ENCODE measurements at regions not wholly inside any gene's neighbourhood (a gene's known extent, or its start where the extent isn't known, plus 50 kb on each side); places are given as distances from the start of the nearest gene placed in this dataset.

- no peak for DNase-seq
- Histone ChIP-seq H3K27me3 (ENCODE audit: low read depth) (no peaks in the 10 kb centered on the region), H3K4me3 (no peak overlapping the region), H3K27ac (no peak overlapping the region), H3K36me3 (no peaks in the 10 kb centered on the region), H3K9me3 (no peaks in the 10 kb centered on the region), H3K4me1 (no peaks in the 10 kb centered on the region)
- intact Hi-C loops (cut with DNase I) = no loop called here
- ATAC-seq = no peak
- TF ChIP-seq CTCF (IDR thresholded peaks at IDR 0.05) = no peak
Observed at GRCh38 chr21:23718446-23719285, 1888.6 kb downstream of the MRPL39 start.

- DNase-seq (no peak), ATAC-seq (no peak)
- Histone ChIP-seq H3K4me3 (no peak overlapping the region), H3K9me3 (no peaks in the 10 kb centered on the region), H3K36me3 (no peaks in the 10 kb centered on the region), H3K27ac (no peak overlapping the region), H3K4me1 (no peaks in the 10 kb centered on the region), H3K27me3 (ENCODE audit: low read depth) (no peaks in the 10 kb centered on the region)
- TF ChIP-seq CTCF (IDR thresholded peaks at IDR 0.05) = no peak
- intact Hi-C loops (cut with DNase I) = no loop called here
Observed at GRCh38 chr21:23712166-23712565, 1895.1 kb downstream of the MRPL39 start.

GRCh38 chr21:23706431-23706830, 1900.8 kb downstream of the MRPL39 start:
- intact Hi-C loops (cut with DNase I) = no loop called here
- TF ChIP-seq CTCF (IDR thresholded peaks at IDR 0.05) = no peak
- Histone ChIP-seq H3K36me3 (no peaks in the 10 kb centered on the region), H3K9me3 (no peaks in the 10 kb centered on the region), H3K4me3 (no peak overlapping the region), H3K27me3 (ENCODE audit: low read depth) (no peaks in the 10 kb centered on the region), H3K4me1 (no peaks in the 10 kb centered on the region), H3K27ac (no peak overlapping the region)
- ATAC-seq = no peak
- DNase-seq = no peak

GRCh38 chr21:23699402-23699801, 1907.9 kb downstream of the MRPL39 start:
- Histone ChIP-seq H3K9me3 (no peaks in the 10 kb centered on the region), H3K27ac (no peak overlapping the region), H3K4me1 (no peaks in the 10 kb centered on the region), H3K27me3 (ENCODE audit: low read depth) (no peaks in the 10 kb centered on the region), H3K4me3 (no peak overlapping the region), H3K36me3 (no peaks in the 10 kb centered on the region)
- ATAC-seq (no peak), DNase-seq (no peak)
- no peak for TF ChIP-seq CTCF (IDR thresholded peaks at IDR 0.05)
- intact Hi-C loops (cut with DNase I) = no loop called here

- TF ChIP-seq CTCF (IDR thresholded peaks at IDR 0.05) = no peak
- intact Hi-C loops (cut with DNase I) = no loop called here
- Histone ChIP-seq H3K27me3 (ENCODE audit: low read depth) (no peaks in the 10 kb centered on the region), H3K4me3 (no peak overlapping the region), H3K36me3 (no peaks in the 10 kb centered on the region), H3K9me3 (no peaks in the 10 kb centered on the region), H3K4me1 (no peaks in the 10 kb centered on the region), H3K27ac (no peak overlapping the region)
- DNase-seq (no peak), ATAC-seq (no peak)
Observed at GRCh38 chr21:23698619-23699018, 1908.7 kb downstream of the MRPL39 start.
